Spinal cord (tissue), 9 donors: ENCODE measurements at regions not wholly inside any gene's neighbourhood (a gene's known extent, or its start where the extent isn't known, plus 50 kb on each side); places are given as distances from the start of the nearest gene placed in this dataset.

ENCODE experiments used
- DNase-seq, 6 donors: peaks; one replicate each; pipeline versions ENCODE4 v3.0.0 to v3.0.0-alpha.2; 2013 to 2015; ENCODE audit warnings: low spot score in 6 of 6, low read depth in 4 of 6
- H3K27ac ChIP-seq: one replicate; pipeline ENCODE4 v1.5.1; 2013; ENCODE audit warnings: low read depth, low read length, control low read depth
- H3K27me3 ChIP-seq: one replicate; pipeline ENCODE4 v1.6.1; 2013; ENCODE audit warnings: low read length; ENCODE audit not compliant: control insufficient read depth, insufficient read depth
- H3K36me3 ChIP-seq: one replicate; pipeline ENCODE4 v1.6.1; 2013; ENCODE audit warnings: low read length; ENCODE audit not compliant: control insufficient read depth, insufficient read depth
- H3K4me1 ChIP-seq: one replicate; pipeline ENCODE4 v1.6.1; 2013; ENCODE audit warnings: low read length; ENCODE audit not compliant: control insufficient read depth, insufficient read depth
- H3K4me3 ChIP-seq: one replicate; pipeline ENCODE4 v1.5.1; 2013; ENCODE audit warnings: low read depth, low read length, control low read depth
- H3K9me3 ChIP-seq: one replicate; pipeline ENCODE4 v1.6.1; 2013; ENCODE audit warnings: low read length; ENCODE audit not compliant: control insufficient read depth, insufficient read depth
- WGBS: methylation state at CpG from one replicate; pipeline ENCODE4 v1.1.5; 2013; ENCODE audit warnings: missing lambda C conversion rate; ENCODE audit not compliant: insufficient coverage; 5-methylcytosine and 5-hydroxymethylcytosine counted together
- donor health status: healthy.

DNA sequence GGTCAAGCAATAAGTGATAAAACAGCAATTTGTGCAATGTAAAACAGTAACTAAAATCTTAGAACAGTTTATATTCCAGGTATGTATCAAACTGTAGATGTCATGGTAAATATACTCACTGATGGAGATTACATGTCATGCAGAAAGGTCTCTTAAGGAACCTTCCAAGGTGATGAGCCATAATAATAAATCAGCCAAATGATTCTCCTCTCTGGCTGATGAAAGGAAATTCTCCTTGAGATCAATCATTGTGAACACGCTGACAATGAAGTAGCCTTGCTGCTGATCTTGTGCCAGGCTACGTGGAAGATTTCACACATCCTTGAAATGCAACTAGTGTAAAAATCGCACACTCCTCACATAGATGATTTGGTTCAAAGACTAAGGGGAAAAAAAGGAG lies 392.5 kb upstream of the CDH7 start:
- Histone ChIP-seq H3K4me3 (no peak overlapping the region), H3K27me3 (no peaks in the 10 kb centered on the region), H3K36me3 (no peaks in the 10 kb centered on the region), H3K27ac (no peak overlapping the region), H3K4me1 (no peaks in the 10 kb centered on the region), H3K9me3 (no peaks in the 10 kb centered on the region)
- peak in 1 of 6 donors; percentile 71 for DNase-seq
- WGBS = 100% methylated on average over 1 of the region's 3 CpGs

DNA sequence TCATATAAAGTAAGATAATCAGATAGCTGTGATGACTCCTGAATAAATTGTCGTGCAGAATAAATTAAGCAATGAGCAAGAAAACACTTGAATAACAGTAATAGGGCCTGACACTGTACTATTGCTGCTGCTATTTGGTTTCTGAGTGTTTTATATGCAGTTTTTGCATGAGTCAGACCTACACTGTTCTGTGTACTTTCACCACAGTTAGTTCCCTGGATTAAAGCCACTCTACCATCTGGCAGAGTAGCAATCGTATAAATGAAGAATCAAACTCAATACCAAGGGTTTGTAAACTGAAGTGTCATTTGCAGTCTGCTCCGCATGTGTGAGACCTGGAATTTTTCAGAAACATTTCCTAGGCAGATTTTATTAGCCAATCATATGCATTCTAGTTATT lies 398.6 kb upstream of the CDH7 start:
- H3K4me3 ChIP-seq = no peak overlapping the region
- H3K27ac ChIP-seq = no peak overlapping the region
- H3K4me1 ChIP-seq = no peaks in the 10 kb centered on the region
- peak in 2 of 6 donors; percentile 68 to 79 for DNase-seq
- no peaks in the 10 kb centered on the region for H3K9me3 ChIP-seq
- H3K36me3 ChIP-seq = no peaks in the 10 kb centered on the region
- H3K27me3 ChIP-seq = no peaks in the 10 kb centered on the region
- no CpG with 5 or more reads among the region's 3 CpGs for WGBS

DNA sequence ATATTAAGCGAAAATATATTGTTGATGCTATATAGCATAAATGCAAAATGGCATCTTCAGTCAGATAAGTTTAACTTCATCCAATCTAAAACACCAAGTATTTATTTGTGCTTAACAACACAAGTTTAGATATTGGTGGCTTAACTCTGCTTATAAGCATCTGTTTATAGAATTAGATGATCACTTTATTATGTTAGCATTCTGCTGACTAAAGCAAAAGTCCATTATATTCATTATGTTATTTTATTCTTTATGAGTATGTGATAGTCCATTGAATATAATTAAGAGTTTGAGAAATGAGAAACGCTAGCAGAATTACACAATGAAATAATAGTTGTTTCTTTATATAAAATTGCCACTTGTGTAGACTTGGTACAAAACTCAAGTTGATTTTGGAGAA lies 401.2 kb upstream of the CDH7 start:
- Histone ChIP-seq H3K4me3 (no peak overlapping the region), H3K36me3 (no peaks in the 10 kb centered on the region), H3K4me1 (no peaks in the 10 kb centered on the region), H3K27me3 (no peaks in the 10 kb centered on the region), H3K27ac (no peak overlapping the region), H3K9me3 (no peaks in the 10 kb centered on the region)
- no CpG with 5 or more reads among the region's 2 CpGs for WGBS
- no peak for DNase-seq

DNA sequence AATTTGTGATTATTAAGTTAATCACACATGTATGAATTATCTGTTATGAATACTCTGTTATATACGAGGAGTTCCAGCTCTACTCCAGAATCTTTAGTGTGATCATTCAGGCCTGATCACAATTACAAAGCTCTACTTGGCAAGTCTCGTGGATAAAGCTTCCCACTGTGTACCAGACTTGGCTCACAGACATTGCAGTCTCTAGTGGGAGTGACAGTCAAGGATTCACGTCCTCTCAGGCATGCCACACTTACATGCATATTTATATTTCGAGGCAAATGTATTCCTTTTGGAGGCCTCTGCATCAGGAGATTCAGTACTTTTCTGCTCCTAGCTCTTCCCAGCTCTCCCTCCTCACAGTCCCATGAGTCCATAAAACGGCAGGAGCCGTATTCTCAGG lies 403.4 kb upstream of the CDH7 start:
- H3K27ac ChIP-seq = no peak overlapping the region
- 30% methylated on average over 2 of the region's 6 CpGs for WGBS
- H3K36me3 ChIP-seq = no peaks in the 10 kb centered on the region
- H3K4me1 ChIP-seq = no peaks in the 10 kb centered on the region
- no peaks in the 10 kb centered on the region for H3K9me3 ChIP-seq
- no peaks in the 10 kb centered on the region for H3K27me3 ChIP-seq
- peak in 2 of 6 donors; percentile 17 to 65 for DNase-seq
- no peak overlapping the region for H3K4me3 ChIP-seq

DNA sequence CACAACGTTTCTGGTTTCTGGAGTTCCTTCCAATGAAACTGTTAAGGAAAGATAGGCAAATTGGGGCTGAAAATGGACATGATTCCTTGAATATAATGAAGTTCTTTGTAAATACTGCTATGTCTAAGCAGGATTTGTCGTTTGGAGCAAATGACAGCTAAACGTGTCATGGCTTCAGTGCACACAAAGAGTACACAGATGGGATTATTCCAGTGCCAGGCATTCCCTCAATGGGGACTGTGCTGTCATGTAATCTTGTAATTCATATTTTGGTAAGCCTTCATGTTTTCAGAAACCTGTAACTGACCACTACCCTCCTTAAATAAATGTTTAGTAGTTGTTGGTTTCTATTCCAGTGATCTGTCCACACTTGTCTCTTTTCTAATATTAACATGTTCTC lies 404.7 kb upstream of the CDH7 start:
- Histone ChIP-seq H3K4me3 (no peak overlapping the region), H3K9me3 (no peaks in the 10 kb centered on the region), H3K36me3 (no peaks in the 10 kb centered on the region), H3K27ac (no peak overlapping the region), H3K27me3 (no peaks in the 10 kb centered on the region), H3K4me1 (no peaks in the 10 kb centered on the region)
- WGBS = 71% methylated on average over 2 of the region's 3 CpGs
- DNase-seq = peak in 2 of 6 donors; percentile 12 to 61

DNA sequence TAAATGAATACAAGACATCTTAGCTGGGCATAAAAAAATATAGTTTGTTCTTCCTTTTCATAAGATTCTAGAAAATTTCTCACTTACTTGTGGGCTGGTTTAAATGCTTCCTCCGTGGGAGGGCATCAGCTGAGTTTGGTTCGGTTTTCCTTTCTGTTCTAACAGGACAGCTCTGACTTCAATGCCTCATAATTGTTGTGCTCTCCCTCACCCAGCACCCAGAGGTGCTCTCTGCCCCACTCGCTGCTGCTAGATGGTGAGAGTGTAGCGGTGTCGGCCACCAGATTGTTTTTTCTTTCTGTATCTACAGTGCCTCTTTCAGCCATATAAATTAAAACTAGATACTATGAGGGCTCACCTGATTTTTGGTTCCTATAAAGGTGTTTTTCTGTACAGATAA lies 407.2 kb upstream of the CDH7 start:
- WGBS = 100% methylated on average over 1 of the region's 5 CpGs
- H3K36me3 ChIP-seq = no peaks in the 10 kb centered on the region
- no peaks in the 10 kb centered on the region for H3K4me1 ChIP-seq
- no peak for DNase-seq
- H3K27me3 ChIP-seq = no peaks in the 10 kb centered on the region
- no peak overlapping the region for H3K27ac ChIP-seq
- no peak overlapping the region for H3K4me3 ChIP-seq
- no peaks in the 10 kb centered on the region for H3K9me3 ChIP-seq

DNA sequence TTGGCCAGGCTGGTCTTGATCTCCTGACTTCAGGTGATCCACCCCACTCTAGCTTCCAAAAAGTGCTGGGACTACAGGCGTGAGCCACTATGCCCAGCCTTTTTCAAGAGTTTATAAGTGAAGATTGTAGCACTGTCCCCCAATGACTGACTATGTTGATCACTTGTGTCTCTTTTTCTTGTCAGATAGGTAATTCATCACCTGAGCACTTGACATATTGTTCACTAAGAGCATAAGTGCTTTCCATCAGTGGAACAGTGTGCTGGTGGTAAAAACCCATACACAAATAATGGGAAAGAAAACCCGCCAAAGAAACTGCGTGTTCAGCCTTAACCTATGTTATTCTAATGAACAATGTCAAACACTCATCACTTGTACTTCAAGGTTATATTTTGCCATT lies 414.4 kb upstream of the CDH7 start:
- Histone ChIP-seq H3K27ac (no peak overlapping the region), H3K4me3 (no peak overlapping the region), H3K9me3 (no peaks in the 10 kb centered on the region), H3K36me3 (no peaks in the 10 kb centered on the region), H3K27me3 (no peaks in the 10 kb centered on the region), H3K4me1 (no peaks in the 10 kb centered on the region)
- DNase-seq = no peak
- WGBS = 87% methylated on average over 2 of the region's 3 CpGs

DNA sequence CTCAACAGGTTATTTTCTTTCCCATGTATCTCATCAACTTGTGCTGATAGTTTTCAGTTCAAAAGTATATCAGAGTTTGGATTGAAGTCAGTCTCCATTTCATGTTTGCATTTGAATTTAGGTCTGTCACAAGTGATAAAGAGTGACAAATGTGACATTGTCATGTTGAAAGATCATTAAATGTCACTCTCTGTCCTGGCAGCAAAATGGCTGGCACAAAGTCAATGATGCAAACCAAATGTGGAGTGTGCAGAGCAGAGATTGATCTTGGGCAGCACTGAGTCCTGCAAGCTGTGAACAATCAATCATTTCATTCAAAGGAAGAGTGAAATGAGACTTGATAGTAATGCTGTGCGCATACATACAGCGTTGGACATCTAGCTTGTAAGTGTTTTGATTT lies 421.8 kb upstream of the CDH7 start:
- WGBS = no CpG with 5 or more reads among the region's 2 CpGs
- no peaks in the 10 kb centered on the region for H3K4me1 ChIP-seq

DNA sequence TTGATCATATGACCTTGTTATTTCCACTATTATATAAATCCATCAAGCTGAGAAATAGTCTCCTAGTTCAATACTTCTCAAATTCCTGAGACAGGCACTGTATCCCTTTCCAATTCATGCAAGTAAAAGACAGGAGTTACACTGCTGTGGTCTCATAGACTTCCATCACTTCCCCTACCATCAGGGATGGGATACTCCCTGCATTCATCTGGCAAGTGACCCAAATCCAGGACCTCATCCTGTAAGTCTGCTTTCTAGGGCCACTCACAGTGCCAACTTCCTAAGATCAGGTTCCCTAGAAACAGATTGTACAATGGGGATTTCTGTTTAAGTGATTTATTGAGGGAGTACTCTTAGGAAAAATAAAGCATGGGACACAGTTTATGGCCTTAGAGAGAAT lies 424.0 kb upstream of the CDH7 start:
- DNase-seq = no peak

More for the DNA sequence above, 421.8 kb upstream of the CDH7 start:
- Histone ChIP-seq H3K36me3 (no peaks in the 10 kb centered on the region), H3K4me3 (no peak overlapping the region), H3K27ac (no peak overlapping the region), H3K27me3 (no peaks in the 10 kb centered on the region), H3K9me3 (no peaks in the 10 kb centered on the region)
- DNase-seq = peak in 2 of 6 donors; percentile 26 to 61

DNA sequence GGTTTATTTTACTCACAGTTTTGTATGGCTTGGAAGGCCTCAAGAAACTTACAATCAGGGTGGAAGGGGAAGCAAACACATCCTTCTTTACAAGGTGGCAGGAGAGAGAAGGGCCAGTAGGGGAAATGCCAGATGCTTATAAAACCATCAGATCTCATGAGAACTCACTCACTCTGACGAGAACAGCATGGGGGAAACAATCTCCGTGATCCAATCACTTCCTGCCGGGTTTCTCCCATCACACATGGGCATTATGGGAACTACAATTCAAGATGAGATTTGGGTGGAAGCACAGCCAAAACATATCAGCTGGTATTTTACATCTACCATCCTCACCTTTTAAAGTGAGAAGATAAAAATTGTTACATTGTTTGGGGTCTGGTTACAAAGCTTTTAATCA lies 427.9 kb upstream of the CDH7 start:
- no peak overlapping the region for H3K27ac ChIP-seq
- H3K4me3 ChIP-seq = no peak overlapping the region
- no peaks in the 10 kb centered on the region for H3K4me1 ChIP-seq
- DNase-seq = no peak
- 41% methylated on average over 2 of the region's 3 CpGs for WGBS
- no peaks in the 10 kb centered on the region for H3K27me3 ChIP-seq
- no peaks in the 10 kb centered on the region for H3K9me3 ChIP-seq
- H3K36me3 ChIP-seq = no peaks in the 10 kb centered on the region

More for the DNA sequence above, 424.0 kb upstream of the CDH7 start:
- no peaks in the 10 kb centered on the region for H3K4me1 ChIP-seq
- no peaks in the 10 kb centered on the region for H3K9me3 ChIP-seq
- H3K27me3 ChIP-seq = no peaks in the 10 kb centered on the region
- H3K4me3 ChIP-seq = no peak overlapping the region
- H3K27ac ChIP-seq = no peak overlapping the region
- no peaks in the 10 kb centered on the region for H3K36me3 ChIP-seq
